ENCODE measurements at regions not wholly inside any gene's neighbourhood (a gene's known extent, or its start where the extent isn't known, plus 50 kb on each side); places are given as distances from the start of the nearest gene placed in this dataset.

DNA sequence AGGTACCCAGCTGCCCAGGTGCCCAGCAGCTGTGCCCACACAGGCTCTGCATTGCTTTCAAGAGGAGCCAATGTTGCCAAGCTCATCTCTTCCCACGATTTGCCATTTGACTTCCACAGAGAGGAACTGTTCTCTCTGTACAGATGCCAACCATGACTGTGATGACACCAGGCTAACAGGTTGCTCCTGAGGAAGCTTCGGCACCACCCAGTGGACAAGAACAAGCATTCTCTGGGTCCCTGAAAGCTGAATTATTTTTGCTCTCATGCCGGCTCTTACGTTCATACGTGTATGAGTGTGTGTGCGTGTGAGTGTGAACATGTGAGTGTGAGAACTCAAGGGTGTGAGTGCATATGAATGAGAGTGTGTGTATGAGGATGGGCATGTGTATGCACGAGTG lies 535.2 kb downstream of the LIG4 start:
- TF ChIP-seq POLR2A (IDR thresholded peaks at IDR 0.05) = no peak
- TF ChIP-seq, protein P1, sequence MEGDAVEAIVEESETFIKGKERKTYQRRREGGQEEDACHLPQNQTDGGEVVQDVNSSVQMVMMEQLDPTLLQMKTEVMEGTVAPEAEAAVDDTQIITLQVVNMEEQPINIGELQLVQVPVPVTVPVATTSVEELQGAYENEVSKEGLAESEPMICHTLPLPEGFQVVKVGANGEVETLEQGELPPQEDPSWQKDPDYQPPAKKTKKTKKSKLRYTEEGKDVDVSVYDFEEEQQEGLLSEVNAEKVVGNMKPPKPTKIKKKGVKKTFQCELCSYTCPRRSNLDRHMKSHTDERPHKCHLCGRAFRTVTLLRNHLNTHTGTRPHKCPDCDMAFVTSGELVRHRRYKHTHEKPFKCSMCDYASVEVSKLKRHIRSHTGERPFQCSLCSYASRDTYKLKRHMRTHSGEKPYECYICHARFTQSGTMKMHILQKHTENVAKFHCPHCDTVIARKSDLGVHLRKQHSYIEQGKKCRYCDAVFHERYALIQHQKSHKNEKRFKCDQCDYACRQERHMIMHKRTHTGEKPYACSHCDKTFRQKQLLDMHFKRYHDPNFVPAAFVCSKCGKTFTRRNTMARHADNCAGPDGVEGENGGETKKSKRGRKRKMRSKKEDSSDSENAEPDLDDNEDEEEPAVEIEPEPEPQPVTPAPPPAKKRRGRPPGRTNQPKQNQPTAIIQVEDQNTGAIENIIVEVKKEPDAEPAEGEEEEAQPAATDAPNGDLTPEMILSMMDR (IDR thresholded peaks at IDR 0.05) = no peak
- no peak for TF ChIP-seq EP300 (IDR thresholded peaks at IDR 0.05)
- no peak for TF ChIP-seq POLR2AphosphoS5 (IDR thresholded peaks at IDR 0.05)
